Muscle of back (tissue), 3 donors: ENCODE measurements at regions not wholly inside any gene's neighbourhood (a gene's known extent, or its start where the extent isn't known, plus 50 kb on each side); places are given as distances from the start of the nearest gene placed in this dataset.

Experiments
- DNase-seq, 3 donors: peaks; one replicate each; pipeline versions ENCODE4 v3.0.0 to v3.0.0-alpha.2; 2013

DNA sequence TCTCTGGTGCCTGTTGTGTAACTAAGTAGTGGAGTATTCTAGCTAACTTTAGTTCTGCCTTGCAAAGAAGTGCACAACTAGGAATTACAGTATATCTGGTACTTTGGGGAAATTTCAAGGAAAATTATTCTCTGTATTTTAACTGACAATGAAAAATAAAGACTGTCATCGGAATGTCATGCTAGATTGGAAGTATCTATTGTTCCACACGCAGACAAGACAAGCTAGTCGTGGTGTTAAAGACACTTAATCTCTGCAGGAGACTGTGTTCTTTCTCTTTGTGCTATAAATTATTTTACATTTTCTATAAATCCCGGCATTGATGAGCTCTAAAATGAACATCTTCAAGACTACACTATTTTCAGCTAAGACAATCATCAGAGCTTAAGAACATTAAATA lies 1068.8 kb upstream of the ADGRL4 start:
- no peak for DNase-seq

DNA sequence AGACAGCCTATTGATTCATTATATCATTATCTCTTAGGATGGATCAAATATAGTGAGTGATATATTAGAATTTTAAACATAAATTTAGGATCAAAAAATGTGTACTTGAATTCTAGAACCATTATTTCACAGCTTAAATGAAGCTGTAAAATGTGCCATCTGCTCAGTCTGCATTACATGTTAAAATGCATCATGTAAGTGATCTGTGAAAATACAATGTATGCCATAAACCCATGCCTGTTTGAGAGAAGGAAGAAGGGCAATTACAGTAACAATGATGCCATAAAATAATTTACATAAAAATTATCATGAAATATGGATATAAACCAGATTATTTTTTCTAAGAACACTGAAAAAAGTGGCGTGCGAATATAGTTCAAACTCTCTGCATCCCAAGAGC lies 1066.0 kb upstream of the ADGRL4 start:
- DNase-seq: no peak

DNA sequence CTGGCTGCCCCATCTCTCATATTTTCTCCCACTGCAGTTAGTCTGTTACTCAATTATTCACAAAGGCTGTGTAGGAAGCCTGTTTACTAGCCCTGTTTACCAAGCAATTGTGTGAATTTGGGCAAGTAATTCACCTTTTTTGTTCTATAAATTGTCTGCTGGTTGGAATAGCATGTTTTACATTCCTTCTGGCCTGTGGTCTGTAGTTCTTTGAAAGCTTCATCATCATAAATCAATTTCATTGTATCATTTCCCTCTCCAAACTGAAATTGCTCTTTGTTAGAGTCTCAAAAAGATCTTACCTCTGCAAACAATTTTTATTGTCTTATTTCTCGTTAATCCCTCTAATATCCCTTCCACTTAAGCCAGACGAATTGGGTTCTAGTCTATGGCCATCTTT lies 1059.5 kb upstream of the ADGRL4 start:
- no peak for DNase-seq

DNA sequence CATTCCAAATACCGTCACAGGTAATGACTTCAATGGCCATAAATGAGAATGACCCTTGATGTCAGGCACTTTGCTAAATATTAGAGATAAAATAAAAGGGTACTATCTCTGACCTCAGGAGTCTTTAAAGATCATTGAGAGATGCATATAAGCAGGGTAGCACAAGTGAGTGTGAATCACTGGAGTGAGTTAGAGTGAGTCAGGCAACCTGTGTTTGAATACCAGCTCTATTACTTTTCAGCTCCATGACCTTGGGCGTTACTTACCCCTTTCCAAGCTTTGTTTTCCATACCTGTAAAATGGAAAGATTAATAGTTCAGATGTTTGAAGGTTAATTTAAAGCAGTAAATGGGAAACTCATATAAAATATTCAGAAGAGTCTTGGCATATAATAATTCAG lies 1058.0 kb upstream of the ADGRL4 start:
- no peak for DNase-seq

DNA sequence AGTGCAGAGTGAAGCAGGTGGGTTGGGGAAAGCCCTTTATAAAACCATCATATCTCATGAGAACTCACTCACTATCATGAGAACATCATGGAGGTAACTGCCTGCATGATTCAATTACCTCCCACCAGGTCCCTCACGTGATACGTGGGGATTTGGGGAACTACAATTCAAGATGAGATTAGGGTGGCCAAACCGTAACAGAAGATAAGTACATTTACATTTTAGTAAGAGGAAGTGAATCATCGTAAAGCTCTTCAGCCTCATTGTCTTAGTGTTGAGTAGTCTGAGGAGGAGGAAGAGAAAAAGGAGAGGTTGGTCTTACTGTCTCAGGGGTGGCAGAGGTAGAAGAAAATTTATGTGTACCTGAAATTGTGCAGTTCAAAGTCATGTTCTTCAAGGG lies 1053.4 kb upstream of the ADGRL4 start:
- DNase-seq: no peak

DNA sequence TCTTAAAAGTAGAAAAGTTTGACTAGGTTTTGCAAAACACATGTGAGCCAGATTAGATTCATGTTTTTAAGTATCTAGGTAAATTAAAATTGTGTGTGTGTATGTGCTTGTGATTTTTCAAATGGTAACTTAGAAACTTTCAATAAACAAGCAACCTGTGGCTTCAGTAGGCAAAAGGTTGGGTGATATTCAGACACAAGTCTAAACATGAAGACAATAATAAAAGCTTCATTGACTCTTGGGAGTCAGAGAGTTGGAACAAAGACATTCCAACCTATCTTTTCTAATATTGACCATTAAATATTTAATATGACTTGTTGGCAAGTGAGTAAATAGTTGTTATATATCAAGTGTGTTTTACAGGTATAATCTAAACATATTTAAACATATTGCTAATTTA lies 1049.6 kb upstream of the ADGRL4 start:
- DNase-seq: no peak

DNA sequence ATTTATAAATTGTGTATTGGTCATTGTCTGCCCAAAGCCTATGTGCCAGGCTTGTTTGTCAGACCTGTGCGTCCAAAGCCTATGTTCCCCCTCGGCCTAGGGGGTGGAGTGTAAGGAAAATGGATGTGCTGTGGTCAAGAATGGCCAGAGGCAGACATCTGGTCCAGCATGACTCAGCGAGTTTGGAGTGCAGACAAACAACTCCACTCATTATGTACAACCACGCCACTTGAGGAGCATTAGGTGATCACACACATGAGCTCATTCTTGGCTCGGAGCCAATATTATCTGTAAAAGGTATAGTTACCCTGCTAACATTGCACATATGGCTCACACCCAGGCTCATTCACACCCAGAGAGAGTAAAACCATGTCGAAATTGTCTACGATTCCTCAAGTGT lies 1047.6 kb upstream of the ADGRL4 start:
- peak in 2 of 3 donors; percentile 13 to 21 for DNase-seq

DNA sequence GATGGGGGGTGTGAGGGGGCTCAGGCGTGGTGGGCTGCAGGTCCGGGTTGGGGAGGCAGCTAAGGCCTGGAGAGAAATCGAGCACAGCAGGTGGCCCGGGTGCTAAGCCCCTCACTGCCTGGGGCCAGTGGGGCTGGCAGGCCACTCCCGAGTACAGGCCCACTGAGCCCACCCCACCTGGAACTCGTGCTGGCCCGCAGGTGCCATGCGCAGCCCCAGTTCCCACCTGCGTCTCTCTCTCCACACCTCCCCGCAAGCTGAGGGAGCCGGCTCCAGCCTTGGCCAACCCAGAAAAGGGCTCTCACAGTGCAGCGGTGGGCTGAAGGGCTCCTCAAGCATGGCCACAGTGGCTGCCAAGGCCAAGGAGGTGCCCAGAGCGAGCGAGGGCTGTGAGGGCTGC lies 1047.1 kb upstream of the ADGRL4 start:
- no peak for DNase-seq

DNA sequence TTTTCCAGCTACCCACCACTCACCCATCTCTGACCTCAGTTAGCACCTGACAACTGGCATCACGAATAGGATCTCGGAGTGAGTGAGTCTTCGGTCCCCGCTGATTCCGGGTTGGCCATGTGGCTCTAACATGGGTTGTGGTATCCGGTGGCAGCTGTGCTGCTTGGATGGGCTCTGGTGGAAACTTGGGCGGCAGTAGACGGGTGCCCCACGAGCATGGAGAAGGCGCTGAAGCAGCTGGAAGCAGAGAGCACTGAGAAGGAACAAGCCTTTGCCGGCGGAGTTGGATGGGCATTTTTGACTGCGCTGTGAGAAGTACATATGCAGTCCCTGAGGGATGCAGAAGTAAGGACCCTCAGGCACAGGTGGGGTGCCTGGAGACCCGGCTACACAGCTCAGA lies 1044.0 kb upstream of the ADGRL4 start:
- DNase-seq: no peak

DNA sequence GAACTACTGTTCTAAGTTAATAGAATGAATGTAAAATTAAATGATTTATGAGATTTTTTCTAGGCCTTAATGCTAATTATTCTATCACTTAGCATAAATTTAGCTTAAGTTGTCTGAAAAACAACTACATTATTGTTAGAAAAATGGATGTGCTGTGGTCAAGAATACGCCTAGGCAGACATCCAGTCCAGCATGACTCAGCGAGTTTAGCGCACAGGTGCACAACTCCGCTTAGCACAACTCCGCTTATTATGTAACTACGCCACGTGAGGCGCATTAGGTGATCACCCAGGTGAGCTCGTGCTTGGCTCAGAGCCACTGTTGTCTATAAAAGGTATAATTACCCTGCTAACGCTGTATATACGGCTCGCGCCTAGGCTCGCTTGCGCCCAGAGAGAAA lies 1043.6 kb upstream of the ADGRL4 start:
- DNase-seq: no peak

DNA sequence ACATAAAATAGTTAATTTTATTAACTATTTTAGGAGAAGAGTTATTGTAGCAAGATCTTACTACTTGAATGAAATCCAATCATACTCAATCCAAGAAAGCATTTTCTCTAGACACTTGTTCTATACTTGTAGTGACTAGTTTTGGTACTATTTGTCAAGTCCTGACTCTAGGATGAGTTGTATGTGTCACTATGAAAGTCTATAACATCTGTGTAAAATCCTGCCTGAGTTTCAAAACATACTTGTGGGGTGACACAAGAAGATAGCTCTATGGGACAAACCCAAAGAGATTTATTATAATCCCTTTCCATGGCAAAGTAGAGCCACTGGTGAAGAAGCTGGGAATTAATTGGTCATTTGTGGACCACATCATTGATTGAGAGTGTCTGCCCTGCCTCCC lies 1042.2 kb upstream of the ADGRL4 start:
- no peak for DNase-seq

DNA sequence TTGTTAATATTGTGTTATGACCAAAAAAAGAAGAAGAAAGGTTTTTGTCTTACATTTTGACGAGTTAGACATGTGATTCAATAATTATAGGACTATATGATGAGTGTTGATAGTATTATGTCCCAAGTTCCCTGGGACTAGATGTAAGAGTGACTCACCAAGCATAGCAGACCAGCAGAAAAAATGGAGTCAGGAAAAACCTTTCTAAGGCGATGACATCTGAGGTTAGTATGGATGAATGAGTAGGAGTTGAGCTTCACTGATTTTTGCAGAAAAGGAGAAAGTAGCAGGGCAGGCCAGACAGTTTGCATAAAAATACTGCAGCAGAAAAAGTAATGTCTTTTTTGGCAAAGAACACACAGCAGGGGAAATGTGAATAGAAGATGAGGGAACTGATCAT lies 1041.3 kb upstream of the ADGRL4 start:
- peak in 1 of 3 donors; percentile 85 for DNase-seq

DNA sequence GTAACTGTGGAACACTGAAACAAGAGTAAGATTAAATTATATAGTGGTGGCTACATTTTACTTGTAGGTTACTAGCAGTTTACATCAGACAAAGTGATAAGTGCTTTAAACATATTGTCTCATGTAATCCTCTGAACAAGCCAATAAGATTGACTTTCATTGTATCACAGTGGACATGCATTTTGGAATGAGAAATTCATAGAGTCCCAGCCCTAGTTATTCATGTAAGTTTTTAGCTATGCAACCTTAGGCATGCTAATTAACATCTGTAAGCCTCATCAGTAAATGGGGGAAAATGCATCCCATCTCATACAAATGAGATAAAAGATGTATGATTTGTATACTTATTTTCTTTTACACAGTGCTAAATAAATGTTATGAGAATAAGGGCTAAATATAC lies 1038.1 kb upstream of the ADGRL4 start:
- DNase-seq: no peak

DNA sequence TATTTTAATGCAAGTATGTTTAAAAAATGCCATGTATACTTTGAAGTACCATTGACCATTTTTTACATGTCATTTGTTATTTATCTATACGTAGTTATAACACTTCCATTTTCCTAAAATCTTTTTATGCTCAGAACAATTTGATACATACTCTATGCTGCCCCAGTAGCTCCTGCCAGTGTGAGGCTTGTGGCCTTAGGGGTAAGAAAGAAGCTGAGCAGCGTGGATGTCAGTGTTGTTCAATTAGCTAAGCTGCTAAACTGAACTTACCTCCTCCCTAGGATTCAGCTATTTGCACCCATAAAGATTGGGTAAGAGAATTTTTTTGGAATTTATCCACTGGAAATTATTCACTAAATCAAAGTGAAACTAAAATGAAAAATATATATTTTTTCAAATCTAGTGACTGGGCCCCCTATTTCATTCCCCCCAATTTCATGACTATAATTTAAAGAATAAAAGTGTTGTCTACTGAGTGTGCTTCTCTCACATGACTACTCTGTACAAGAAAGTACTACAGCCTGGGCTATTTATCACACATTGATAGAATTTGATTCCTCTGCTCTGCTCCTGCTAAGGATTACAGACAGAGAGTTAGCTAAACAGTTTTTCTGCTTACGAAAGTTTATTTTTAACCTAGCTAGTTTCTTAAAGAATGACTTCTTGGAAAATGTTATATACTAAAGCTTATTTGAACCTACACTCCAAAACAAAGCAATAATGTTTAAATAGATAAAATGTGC lies 1030.3 kb upstream of the ADGRL4 start:
- DNase-seq: no peak

DNA sequence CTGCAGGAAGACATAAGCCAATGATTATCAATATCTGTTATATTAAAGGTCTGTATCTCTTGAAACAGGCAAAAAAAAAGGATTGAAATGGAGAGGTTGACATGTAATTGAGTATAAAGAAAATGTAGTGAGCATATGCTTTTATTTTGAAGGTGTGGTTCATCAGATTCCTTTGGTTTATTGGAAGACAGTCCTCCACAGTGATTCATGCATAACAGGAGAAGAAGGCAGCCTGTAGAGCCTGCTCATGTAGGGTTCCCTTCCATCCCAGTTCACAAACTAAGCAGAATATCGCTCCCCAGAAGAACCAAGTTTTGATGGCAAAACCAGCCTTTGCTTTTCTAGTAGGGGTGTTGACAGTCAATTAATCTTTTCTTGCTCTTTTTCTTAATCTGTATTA lies 1016.8 kb upstream of the ADGRL4 start:
- no peak for DNase-seq

DNA sequence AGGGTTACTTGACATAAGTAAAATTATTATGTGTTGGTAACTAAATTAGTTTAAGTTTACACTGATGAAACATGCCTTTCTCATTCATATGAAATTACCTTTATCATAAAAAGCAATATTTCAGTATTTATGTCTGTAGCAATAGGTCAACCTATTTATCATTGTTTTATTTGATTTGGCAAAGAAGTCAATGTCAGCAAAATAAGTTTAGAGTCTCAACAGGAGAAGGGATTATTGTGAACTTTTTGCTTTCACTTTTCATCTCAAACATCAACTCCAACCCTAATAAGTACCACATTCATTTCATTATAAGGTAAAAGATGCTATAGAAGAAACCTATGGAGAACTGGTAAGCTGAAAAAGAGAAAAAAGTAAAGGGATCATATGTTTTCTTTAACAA lies 1015.4 kb upstream of the ADGRL4 start:
- no peak for DNase-seq

DNA sequence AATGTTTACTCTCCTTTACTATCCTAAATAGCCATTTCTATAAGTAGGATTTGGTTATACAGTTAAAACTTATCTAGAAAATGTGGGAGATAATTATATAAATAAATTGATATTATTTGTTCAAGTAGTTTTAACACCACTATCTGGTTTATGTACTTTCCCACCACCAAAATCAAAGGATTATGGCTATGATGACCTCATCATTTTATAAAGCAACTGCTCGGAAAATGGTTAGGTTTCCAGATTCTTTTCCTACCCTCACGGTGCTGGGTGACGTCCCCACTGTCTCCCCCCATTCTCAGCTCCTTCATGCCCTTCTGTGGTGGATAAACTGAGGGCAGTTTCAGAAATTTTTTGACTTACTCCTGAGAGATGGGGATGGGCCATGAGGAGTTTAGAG lies 1011.8 kb upstream of the ADGRL4 start:
- no peak for DNase-seq

DNA sequence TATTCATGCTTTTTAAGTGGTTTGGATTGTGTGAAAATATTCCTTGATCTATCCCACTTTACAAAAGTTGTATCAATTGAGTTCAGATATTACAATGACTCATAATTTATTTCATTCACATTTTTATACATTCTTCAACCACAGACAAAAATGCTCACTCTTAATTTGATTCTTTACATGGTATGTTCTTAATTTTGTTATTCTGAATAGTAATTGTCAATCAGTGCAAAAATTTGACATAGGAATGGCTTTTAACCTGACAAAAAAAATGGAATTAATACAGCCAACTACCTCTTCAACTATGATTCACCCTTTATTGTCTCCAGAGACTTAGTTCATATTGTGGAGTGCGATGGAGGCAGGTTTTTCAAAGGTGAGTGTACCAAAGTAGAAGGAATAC lies 1002.4 kb upstream of the ADGRL4 start:
- DNase-seq: no peak

DNA sequence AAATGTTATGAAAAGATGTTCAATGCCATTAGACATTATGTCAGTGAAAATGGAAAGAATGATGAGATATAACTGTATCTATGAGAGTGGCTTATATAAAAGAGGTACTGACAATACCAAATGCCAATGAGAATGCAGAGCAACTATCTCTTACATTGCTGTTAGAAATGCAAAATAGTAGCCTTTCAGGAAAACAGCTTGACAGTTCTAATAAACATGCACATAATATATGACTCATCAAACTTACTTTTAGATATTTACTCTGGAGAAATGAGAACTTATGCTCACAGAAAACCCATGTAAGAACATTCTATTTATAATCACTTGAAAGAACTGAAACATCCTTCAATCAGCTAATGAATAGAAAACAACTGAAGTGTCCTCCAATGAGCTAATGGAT lies 996.7 kb upstream of the ADGRL4 start:
- no peak for DNase-seq

DNA sequence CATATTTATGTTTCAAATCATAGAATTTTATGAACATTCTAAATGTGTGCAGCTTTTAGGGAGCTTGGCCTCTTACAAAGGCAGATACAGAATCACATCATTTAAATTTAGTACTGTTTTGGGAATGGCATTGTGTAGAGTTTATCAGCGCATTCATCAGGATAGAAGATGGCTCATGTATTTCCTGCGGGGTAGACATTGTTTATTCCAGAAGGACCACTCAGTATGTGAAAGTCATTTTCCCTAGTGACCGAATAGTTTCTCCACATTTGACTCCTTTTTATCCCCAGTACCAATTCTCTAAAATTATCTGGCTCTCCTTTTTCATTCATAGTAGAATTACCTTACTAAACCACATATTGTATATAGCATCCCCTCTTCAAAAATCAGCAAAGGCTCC lies 981.9 kb upstream of the ADGRL4 start:
- no peak for DNase-seq

DNA sequence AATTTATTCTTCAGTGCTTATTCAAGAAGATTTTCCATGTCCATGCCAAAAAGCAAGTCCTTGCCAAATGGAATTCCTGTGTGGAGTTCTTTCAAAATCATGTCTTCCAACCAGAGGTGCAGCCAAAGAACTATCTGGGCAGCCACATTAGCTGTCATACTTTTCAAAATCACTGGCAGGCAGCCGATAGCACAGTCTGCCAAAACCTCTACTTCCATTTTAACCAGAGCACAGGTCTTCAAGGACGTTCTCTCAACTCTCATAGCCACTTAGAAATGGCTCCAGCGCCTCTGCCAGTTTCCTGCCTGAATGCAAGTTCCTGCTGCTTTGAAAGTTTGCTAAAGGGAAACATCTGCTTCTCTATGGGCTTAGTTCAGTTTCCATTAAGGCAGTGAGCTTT lies 975.7 kb upstream of the ADGRL4 start:
- peak; percentile 78 to 94 (median 88) for DNase-seq

DNA sequence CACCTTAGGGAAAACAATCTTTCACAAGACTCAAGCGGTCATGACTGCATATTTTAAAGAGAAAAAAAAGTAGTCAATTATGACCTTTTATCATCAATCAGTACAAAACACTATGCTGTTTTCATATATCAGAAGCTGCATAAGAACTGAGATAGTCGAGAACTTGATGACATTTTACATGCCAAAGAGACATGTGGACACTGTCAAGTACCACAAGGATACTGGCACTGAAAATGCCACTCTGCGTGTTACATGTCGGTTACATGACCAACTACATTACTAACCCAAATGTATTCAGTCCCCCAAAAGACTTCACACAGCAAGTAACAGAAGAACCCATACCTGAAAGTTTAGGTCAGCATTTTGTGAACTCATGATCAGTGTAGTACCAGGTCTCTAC lies 975.0 kb upstream of the ADGRL4 start:
- peak in 1 of 3 donors; percentile 23 for DNase-seq

DNA sequence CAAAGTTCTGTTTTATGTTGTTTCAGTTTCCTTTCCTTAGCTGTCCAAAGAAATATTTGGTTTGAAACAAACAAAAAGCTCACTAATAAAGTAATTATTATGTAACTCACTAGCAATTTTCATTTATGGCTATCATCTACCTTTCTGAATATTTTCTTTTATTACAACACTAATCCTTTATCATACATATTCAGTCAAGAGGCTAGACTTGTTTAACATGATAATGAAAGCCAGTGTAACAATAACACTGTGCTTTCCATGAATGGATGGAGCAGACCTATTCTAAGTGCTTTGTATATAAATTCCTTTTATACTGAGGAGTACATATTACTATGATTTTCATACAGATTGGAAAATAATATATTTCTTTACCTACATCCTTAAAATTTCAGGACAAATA lies 972.8 kb upstream of the ADGRL4 start:
- DNase-seq: no peak

DNA sequence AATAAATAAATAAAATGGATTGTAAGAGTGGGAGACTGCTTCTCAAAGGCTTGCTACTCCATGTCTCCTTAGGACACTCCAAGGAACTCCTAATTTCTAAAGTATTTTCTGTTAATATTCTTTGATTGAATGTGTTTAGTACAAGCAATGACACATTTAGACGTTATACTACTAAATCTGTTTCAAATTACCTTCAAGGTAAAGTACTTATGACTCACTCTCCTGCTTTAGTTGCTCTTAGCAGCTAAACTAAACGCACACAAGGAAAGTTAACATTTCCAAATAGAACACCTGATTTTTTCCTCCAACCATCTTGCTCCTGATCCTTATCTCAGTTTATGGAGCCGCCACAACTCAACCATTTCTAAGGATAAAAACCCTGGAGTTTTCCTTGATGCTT lies 969.8 kb upstream of the ADGRL4 start:
- no peak for DNase-seq

DNA sequence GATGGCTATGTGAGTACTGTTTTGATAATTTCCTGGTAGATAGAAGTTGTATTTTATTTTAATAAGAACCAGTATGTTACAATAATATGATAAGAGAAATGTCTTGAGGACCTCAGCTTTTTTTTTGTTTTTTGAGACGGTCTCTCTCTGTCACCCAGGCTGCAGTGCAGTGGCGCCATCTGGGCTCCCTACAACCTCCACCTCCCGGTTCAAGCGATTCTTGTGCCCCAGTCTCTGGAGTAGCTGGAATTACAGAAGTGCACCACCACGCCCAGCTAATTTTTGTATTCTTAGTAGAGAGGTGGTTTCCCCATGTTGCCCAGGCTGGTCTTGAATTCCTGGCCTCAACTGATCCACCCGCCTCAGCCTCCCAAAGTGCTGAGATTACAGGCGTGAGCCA lies 968.1 kb upstream of the ADGRL4 start:
- DNase-seq: no peak
